ENCODE measurements at regions not wholly inside any gene's neighbourhood (a gene's known extent, or its start where the extent isn't known, plus 50 kb on each side); places are given as distances from the start of the nearest gene placed in this dataset.

GRCh38 chr10:90168244-90168643 is 466.9 kb downstream of the KIF20B start:
- TF ChIP-seq POLR2AphosphoS5 (IDR thresholded peaks at IDR 0.05; ENCODE audit: borderline replicate concordance, low read depth, low read length): no peak
- TF ChIP-seq EZH2 (IDR thresholded peaks at IDR 0.05): no peak
- no peak for TF ChIP-seq FOXP2 (optimal IDR thresholded peaks at IDR 0.05; ENCODE audit: control extremely low read depth, extremely low read length, insufficient read depth)
